B cell (primary cell): ENCODE measurements at regions not wholly inside any gene's neighbourhood (a gene's known extent, or its start where the extent isn't known, plus 50 kb on each side); places are given as distances from the start of the nearest gene placed in this dataset.

Experiments
- ATAC-seq: fragments of 200-7000 bp; cut with Tn5 transposase; one replicate; pipeline ENCODE4 v1.10.0; 2021; ENCODE audit warnings: low read depth, mild to moderate bottlenecking, moderate number of reproducible peaks, moderate library complexity
- CTCF ChIA-PET: fragments of 350-600 bp; sonication (Branson Sonifier 250); formaldehyde crosslinking; loops from one replicate; lab custom pipeline; 2021; ENCODE audit warnings: antibody characterized with exemption, inconsistent platforms; lab: Charles Lee
- POLR2A ChIA-PET: fragments of 350-600 bp; sonication (Branson Sonifier 250); formaldehyde crosslinking; loops from one replicate; lab custom pipeline; 2021; ENCODE audit warnings: antibody characterized with exemption; lab: Charles Lee
- DNase-seq: peaks from one replicate; pipeline ENCODE4 v3.0.0; 2013
- H2AFZ ChIP-seq: 2 replicates; pipeline ENCODE4 v1.6.1; 2012; ENCODE audit warnings: mild to moderate bottlenecking, low read depth, low read length; ENCODE audit not compliant: insufficient read depth, poor library complexity, severe bottlenecking
- H3K27ac ChIP-seq, 2 donors: 1 replicate in 1 of 2; 2 replicates in 1 of 2; pipeline ENCODE4 v1.5.1; 2012 to 2013; ENCODE audit warnings: low read length in 2 of 2, mild to moderate bottlenecking in 2 of 2, moderate library complexity in 1 of 2
- H3K27me3 ChIP-seq, 4 experiments: fragments of 200-600 bp in 1 of 4; sonication (generic) in 1 of 4; replicated peaks in 1 of 4; 1 replicate in 2 of 4; 2 replicates in 2 of 4; pipeline versions ENCODE4 v1.6.1 to v1.7.0; 2013 to 2016; ENCODE audit warnings: low read length in 3 of 4, mild to moderate bottlenecking in 2 of 4, mixed read lengths in 1 of 4, moderate library complexity in 1 of 4; ENCODE audit not compliant: insufficient read depth in 4 of 4, control insufficient read depth in 3 of 4; ENCODE audit errors: control extremely low read depth in 1 of 4
- H3K36me3 ChIP-seq, 2 experiments: replicated peaks in 1 of 2; 1 replicate in 1 of 2; 2 replicates in 1 of 2; pipeline versions ENCODE4 v1.6.1 to v1.7.1; 2013; ENCODE audit warnings: low read length in 1 of 2; ENCODE audit not compliant: insufficient read depth in 2 of 2, control insufficient read depth in 1 of 2; ENCODE audit errors: control extremely low read depth in 1 of 2, extremely low read depth in 1 of 2
- H3K4me1 ChIP-seq, 2 donors: fragments of 200-600 bp in 1 of 2; sonication (generic) in 1 of 2; 1 replicate in 1 of 2; 2 replicates in 1 of 2; pipeline versions ENCODE4 v1.5.1 to v1.6.1; 2013 to 2017; ENCODE audit warnings: low read length in 2 of 2; ENCODE audit not compliant: control insufficient read depth in 2 of 2, insufficient read depth in 2 of 2
- H3K4me2 ChIP-seq: replicated peaks from 2 replicates; pipeline ENCODE3; 2012; ENCODE audit warnings: mild to moderate bottlenecking, low read depth, low read length; ENCODE audit not compliant: poor library complexity, severe bottlenecking
- H3K4me3 ChIP-seq, 5 experiments: fragments of 200-600 bp in 1 of 5; sonication (generic) in 1 of 5; 1 replicate in 3 of 5; 2 replicates in 2 of 5; pipeline versions ENCODE4 v1.5.1 to v1.7.0; 2011 to 2016; ENCODE audit warnings: low read length in 4 of 5, mild to moderate bottlenecking in 4 of 5, low read depth in 2 of 5, control low read depth in 1 of 5, moderate library complexity in 1 of 5; ENCODE audit not compliant: insufficient read depth in 1 of 5; ENCODE audit errors: control extremely low read depth in 1 of 5, extremely low read depth in 1 of 5
- H3K79me2 ChIP-seq: fragments of 200-600 bp; sonication (generic); one replicate; pipeline ENCODE4 v1.6.0; 2016; ENCODE audit warnings: low read length; ENCODE audit not compliant: control insufficient read depth, insufficient read depth
- H3K9ac ChIP-seq: fragments of 200-600 bp; sonication (generic); 2 replicates; pipeline ENCODE4 v1.6.1; 2017; ENCODE audit warnings: mild to moderate bottlenecking, low read length, moderate library complexity
- H3K9me3 ChIP-seq, 3 donors: one replicate each; pipeline versions ENCODE4 v1.6.1 to v1.7.1; 2013; ENCODE audit warnings: low read length in 2 of 3; ENCODE audit not compliant: control insufficient read depth in 2 of 3, insufficient read depth in 1 of 3; ENCODE audit errors: control extremely low read depth in 1 of 3
- H4K20me1 ChIP-seq: 2 replicates; pipeline ENCODE4 v1.6.0; 2012; ENCODE audit warnings: mild to moderate bottlenecking, low read length; ENCODE audit not compliant: insufficient read depth, control insufficient read depth, poor library complexity, severe bottlenecking
- H3K27ac Mint-ChIP-seq: one replicate; pipeline ENCODE4 v1.8.0; 2021; ENCODE audit warnings: mixed read lengths
- H3K27me3 Mint-ChIP-seq: one replicate; pipeline ENCODE4 v1.8.0; 2021; ENCODE audit warnings: mixed read lengths
- H3K4me1 Mint-ChIP-seq: one replicate; pipeline ENCODE4 v1.8.0; 2021; ENCODE audit warnings: mixed read lengths
- H3K4me3 Mint-ChIP-seq: one replicate; pipeline ENCODE4 v1.8.0; 2021; ENCODE audit warnings: mixed read lengths
- H3K9me3 Mint-ChIP-seq: one replicate; pipeline ENCODE4 v1.8.0; 2022; ENCODE audit warnings: mixed read lengths; ENCODE audit not compliant: insufficient read depth
- EZH2 ChIP-seq: IDR thresholded peaks from 2 replicates; pipeline ENCODE4 v1.6.1; 2012; ENCODE audit warnings: borderline replicate concordance, low read depth, mild to moderate bottlenecking, moderate library complexity, low read length; ENCODE audit not compliant: insufficient read depth, poor library complexity, severe bottlenecking
- WGBS: methylation state at CpG from one replicate; pipeline ENCODE4 v1.1.5; 2013; ENCODE audit warnings: missing lambda C conversion rate; ENCODE audit not compliant: insufficient coverage; 5-methylcytosine and 5-hydroxymethylcytosine counted together
- intact Hi-C: fragments of 100-400 bp; cut with micrococcal nuclease; formaldehyde crosslinking; loops from one replicate; pipeline ENCODE4 v1.10.0; 2022
- TF ChIP-seq, protein P1 (sequence below): fragments of 200-600 bp; IDR thresholded peaks from one replicate; pipeline ENCODE4 v1.8.0; 2022; ENCODE audit warnings: antibody characterized with exemption, mild to moderate bottlenecking

DNA sequence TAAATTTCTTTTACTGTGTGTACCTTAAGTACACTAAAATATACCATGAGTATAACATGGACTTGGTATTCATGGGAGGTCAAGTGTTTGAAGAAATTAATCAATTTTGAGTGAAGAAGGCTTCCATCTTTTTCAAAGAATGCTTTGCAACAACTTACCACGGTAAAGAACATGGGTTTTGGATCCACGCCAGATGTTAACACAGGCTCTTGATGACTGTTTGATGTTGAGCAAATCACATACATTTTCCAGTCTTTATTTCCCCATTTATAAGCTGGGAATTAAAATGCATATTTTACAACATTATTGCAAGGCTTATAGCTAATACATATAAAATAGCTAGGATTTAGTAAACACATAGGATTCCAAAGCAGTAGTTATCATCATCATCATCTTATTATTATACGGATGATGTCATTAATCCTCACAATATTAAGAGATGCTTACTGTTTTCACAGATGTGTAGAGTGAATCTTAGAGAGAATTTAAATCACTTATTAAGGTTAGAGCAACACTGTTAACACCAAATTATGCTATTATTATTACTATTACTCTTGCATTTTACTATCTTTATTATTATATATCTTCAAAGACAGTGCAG lies 362.0 kb downstream of the PRELID2 start:
- Histone ChIP-seq H3K36me3 (no peaks in the 10 kb centered on the region), H3K4me3 (no peak overlapping the region), H4K20me1 (no peaks in the 10 kb centered on the region), H3K27me3 (no peaks in the 10 kb centered on the region), H3K9ac (no peak overlapping the region), H3K4me2 (no peak overlapping the region), H3K27ac (no peak overlapping the region), H2AFZ (no peak overlapping the region), H3K79me2 (no peaks in the 10 kb centered on the region), H3K4me1 (no peaks in the 10 kb centered on the region), H3K9me3 (no peaks in the 10 kb centered on the region)
- WGBS, result 80% methylated on average over 1 of the region's 3 CpGs
- Mint-ChIP-seq H3K9me3 (no peaks in the 10 kb centered on the region), H3K27ac (no peak overlapping the region), H3K27me3 (no peaks in the 10 kb centered on the region), H3K4me3 (no peak overlapping the region), H3K4me1 (no peaks in the 10 kb centered on the region)
- DNase-seq, result no peak
- ATAC-seq, result no peak
- TF ChIP-seq, protein P1, sequence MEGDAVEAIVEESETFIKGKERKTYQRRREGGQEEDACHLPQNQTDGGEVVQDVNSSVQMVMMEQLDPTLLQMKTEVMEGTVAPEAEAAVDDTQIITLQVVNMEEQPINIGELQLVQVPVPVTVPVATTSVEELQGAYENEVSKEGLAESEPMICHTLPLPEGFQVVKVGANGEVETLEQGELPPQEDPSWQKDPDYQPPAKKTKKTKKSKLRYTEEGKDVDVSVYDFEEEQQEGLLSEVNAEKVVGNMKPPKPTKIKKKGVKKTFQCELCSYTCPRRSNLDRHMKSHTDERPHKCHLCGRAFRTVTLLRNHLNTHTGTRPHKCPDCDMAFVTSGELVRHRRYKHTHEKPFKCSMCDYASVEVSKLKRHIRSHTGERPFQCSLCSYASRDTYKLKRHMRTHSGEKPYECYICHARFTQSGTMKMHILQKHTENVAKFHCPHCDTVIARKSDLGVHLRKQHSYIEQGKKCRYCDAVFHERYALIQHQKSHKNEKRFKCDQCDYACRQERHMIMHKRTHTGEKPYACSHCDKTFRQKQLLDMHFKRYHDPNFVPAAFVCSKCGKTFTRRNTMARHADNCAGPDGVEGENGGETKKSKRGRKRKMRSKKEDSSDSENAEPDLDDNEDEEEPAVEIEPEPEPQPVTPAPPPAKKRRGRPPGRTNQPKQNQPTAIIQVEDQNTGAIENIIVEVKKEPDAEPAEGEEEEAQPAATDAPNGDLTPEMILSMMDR, result no peak
- no peak for TF ChIP-seq EZH2
- ChIA-PET POLR2A (no interaction called here), CTCF (no interaction called here)
- intact Hi-C loops, result no loop called here

DNA sequence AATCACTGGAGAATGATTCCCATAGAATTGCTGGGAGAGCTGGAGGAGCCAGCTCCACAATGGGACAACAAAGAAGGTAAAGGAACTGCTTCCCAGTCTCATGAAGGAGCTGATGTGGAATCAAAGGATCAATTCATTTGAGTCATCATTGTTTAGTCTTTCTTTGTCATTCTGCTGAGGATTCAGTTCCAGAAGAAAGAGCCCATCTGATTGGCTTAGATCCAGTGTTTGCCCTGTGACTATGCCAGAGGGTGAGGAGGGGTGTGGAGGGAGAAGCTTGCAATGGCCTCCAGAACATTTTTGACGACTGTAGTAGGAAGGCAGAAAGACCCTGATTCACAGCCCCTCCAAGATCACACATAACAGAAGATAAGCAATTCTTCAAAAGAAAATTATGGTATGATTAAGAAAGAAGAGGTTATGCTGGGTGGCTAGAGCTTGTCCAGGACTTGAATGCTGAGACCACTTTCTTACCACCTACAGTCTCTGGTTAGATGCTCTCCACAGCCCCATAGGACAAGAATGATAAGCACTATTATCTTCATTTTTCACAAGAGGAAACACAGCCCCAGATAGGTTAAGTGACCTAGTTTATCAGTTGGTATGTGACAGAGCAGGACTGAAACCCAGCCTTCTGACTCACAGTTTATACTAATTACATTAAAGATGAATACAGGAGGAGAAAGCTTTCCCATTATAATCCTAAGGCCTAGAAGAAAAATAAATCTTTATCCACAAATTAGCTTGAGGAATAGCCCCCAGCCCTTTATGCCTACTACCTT lies 363.1 kb downstream of the PRELID2 start:
- Histone ChIP-seq H3K9me3 (no peaks in the 10 kb centered on the region), H3K4me2 (no peak overlapping the region), H3K36me3 (no peaks in the 10 kb centered on the region), H3K4me1 (no peaks in the 10 kb centered on the region), H4K20me1 (no peaks in the 10 kb centered on the region), H3K4me3 (no peak overlapping the region), H3K9ac (no peak overlapping the region), H3K27ac (no peak overlapping the region), H3K79me2 (no peaks in the 10 kb centered on the region), H3K27me3 (no peaks in the 10 kb centered on the region), H2AFZ (no peak overlapping the region)
- no peaks in the 10 kb centered on the region for H3K4me1 Mint-ChIP-seq
- no peaks in the 10 kb centered on the region for H3K27me3 Mint-ChIP-seq
- ChIA-PET POLR2A (no interaction called here), CTCF (no interaction called here)
- TF ChIP-seq, protein P1, result no peak
- TF ChIP-seq EZH2, result no peak
- DNase-seq, result no peak
- no peak overlapping the region for H3K4me3 Mint-ChIP-seq
- no CpG with 5 or more reads among the region's 1 CpG for WGBS
- no peak overlapping the region for H3K27ac Mint-ChIP-seq
- intact Hi-C loops, result no loop called here
- no peak for ATAC-seq
- no peaks in the 10 kb centered on the region for H3K9me3 Mint-ChIP-seq
